ENCODE measurements at regions not wholly inside any gene's neighbourhood (a gene's known extent, or its start where the extent isn't known, plus 50 kb on each side); places are given as distances from the start of the nearest gene placed in this dataset.

GRCh38 chr6:14887986-14888574, 357.8 kb upstream of the JARID2 start:
- H3K79me2 ChIP-seq (replicated peaks; ENCODE audit: insufficient read depth, low read length), result no peaks in the 10 kb centered on the region
- no peaks in the 10 kb centered on the region for H3K9me3 ChIP-seq (ENCODE audit: low read length)
- H4K20me1 ChIP-seq (ENCODE audit: insufficient read depth), result no peaks in the 10 kb centered on the region
- TF ChIP-seq EZH2 (IDR thresholded peaks at IDR 0.05; ENCODE audit: borderline replicate concordance, insufficient read depth, low read length, poor library complexity, severe bottlenecking) (no peak), MXI1 (conservative IDR thresholded peaks at IDR 0.05; ENCODE audit: poor library complexity, severe bottlenecking) (no peak), REST (IDR thresholded peaks at IDR 0.05; ENCODE audit: borderline replicate concordance) (no peak), CTCF (IDR thresholded peaks at IDR 0.05; ENCODE audit: poor library complexity, severe bottlenecking) (no peak), EP300 (conservative IDR thresholded peaks at IDR 0.05; ENCODE audit: poor library complexity, severe bottlenecking) (no peak), RAD21 (conservative IDR thresholded peaks at IDR 0.05) (no peak), POLR2AphosphoS5 (IDR thresholded peaks at IDR 0.05) (no peak), SMC3 (conservative IDR thresholded peaks at IDR 0.05; ENCODE audit: poor library complexity) (no peak), TAF1 (IDR thresholded peaks at IDR 0.05; ENCODE audit: low read depth) (no peak)
- H3F3A ChIP-seq (ENCODE audit: insufficient read depth, low read length, poor library complexity, severe bottlenecking), result no peaks in the 10 kb centered on the region
- no peaks in the 10 kb centered on the region for H3K27me3 ChIP-seq (ENCODE audit: insufficient read depth, low read depth, low read length)
- H3K9me2 ChIP-seq (ENCODE audit: insufficient read depth, low read length), result no peaks in the 10 kb centered on the region
- H3K4me2 ChIP-seq (ENCODE audit: low read length), result no peak overlapping the region
- no peak overlapping the region for H3K27ac ChIP-seq (ENCODE audit: low read length)
- H2AFZ ChIP-seq (ENCODE audit: low read depth, low read length), result no peak overlapping the region
- H3K9ac ChIP-seq (ENCODE audit: low read length), result no peak overlapping the region
- no peak overlapping the region for H3K4me3 ChIP-seq (ENCODE audit: low read length)
- no peaks in the 10 kb centered on the region for H3K36me3 ChIP-seq (ENCODE audit: insufficient read depth, low read length)

GRCh38 chr6:14888575-14889000, 357.3 kb upstream of the JARID2 start:
- no peak overlapping the region for H2AFZ ChIP-seq (ENCODE audit: low read depth, low read length)
- no peaks in the 10 kb centered on the region for H3F3A ChIP-seq (ENCODE audit: insufficient read depth, low read length, poor library complexity, severe bottlenecking)
- no peak overlapping the region for H3K9ac ChIP-seq (ENCODE audit: low read length)
- no peaks in the 10 kb centered on the region for H3K79me2 ChIP-seq (replicated peaks; ENCODE audit: insufficient read depth, low read length)
- H4K20me1 ChIP-seq (ENCODE audit: insufficient read depth), result no peaks in the 10 kb centered on the region
- no peak overlapping the region for H3K27ac ChIP-seq (ENCODE audit: low read length)
- no peaks in the 10 kb centered on the region for H3K9me3 ChIP-seq (ENCODE audit: low read length)
- H3K4me2 ChIP-seq (ENCODE audit: low read length), result no peak overlapping the region
- no peaks in the 10 kb centered on the region for H3K9me2 ChIP-seq (ENCODE audit: insufficient read depth, low read length)
- H3K4me3 ChIP-seq (ENCODE audit: low read length), result no peak overlapping the region
- no peaks in the 10 kb centered on the region for H3K36me3 ChIP-seq (ENCODE audit: insufficient read depth, low read length)
- TF ChIP-seq RAD21 (conservative IDR thresholded peaks at IDR 0.05) (no peak), TAF1 (IDR thresholded peaks at IDR 0.05; ENCODE audit: low read depth) (no peak), EZH2 (IDR thresholded peaks at IDR 0.05; ENCODE audit: borderline replicate concordance, insufficient read depth, low read length, poor library complexity, severe bottlenecking) (no peak), POLR2AphosphoS5 (IDR thresholded peaks at IDR 0.05) (no peak), REST (IDR thresholded peaks at IDR 0.05; ENCODE audit: borderline replicate concordance) (no peak), CTCF (IDR thresholded peaks at IDR 0.05; ENCODE audit: poor library complexity, severe bottlenecking) (no peak), MXI1 (conservative IDR thresholded peaks at IDR 0.05; ENCODE audit: poor library complexity, severe bottlenecking) (no peak), EP300 (conservative IDR thresholded peaks at IDR 0.05; ENCODE audit: poor library complexity, severe bottlenecking) (no peak), SMC3 (conservative IDR thresholded peaks at IDR 0.05; ENCODE audit: poor library complexity) (no peak)
- H3K27me3 ChIP-seq (ENCODE audit: insufficient read depth, low read depth, low read length), result no peaks in the 10 kb centered on the region
